Spleen (tissue), 11 donors: ENCODE measurements at regions not wholly inside any gene's neighbourhood (a gene's known extent, or its start where the extent isn't known, plus 50 kb on each side); places are given as distances from the start of the nearest gene placed in this dataset.

Experiments used
- DNase-seq: peaks from one replicate; pipeline ENCODE4 v3.0.0-alpha.2; 2020
- H3K27ac ChIP-seq, 8 donors: fragments of 200-600 bp; sonication (generic) in 7 of 8; 1 replicate in 4 of 8; 2 replicates in 4 of 8; pipeline versions ENCODE4 v1.5.0 to v1.8.0; 2016 to 2021; ENCODE audit warnings: inconsistent platforms in 4 of 8, mild to moderate bottlenecking in 4 of 8, moderate library complexity in 1 of 8
- H3K27me3 ChIP-seq, 7 donors: fragments of 200-600 bp; sonication (generic) in 6 of 7; replicated peaks in 1 of 7; 1 replicate in 4 of 7; 2 replicates in 3 of 7; pipeline versions ENCODE4 v1.5.0 to v1.8.0; 2016 to 2021; ENCODE audit warnings: inconsistent platforms in 3 of 7, mild to moderate bottlenecking in 1 of 7
- H3K36me3 ChIP-seq, 6 donors: fragments of 200-600 bp; sonication (generic) in 5 of 6; 1 replicate in 4 of 6; 2 replicates in 2 of 6; pipeline versions ENCODE4 v1.5.0 to v1.8.0; 2016 to 2021; ENCODE audit warnings: inconsistent platforms in 2 of 6
- H3K4me1 ChIP-seq, 6 donors: fragments of 200-600 bp; sonication (generic) in 5 of 6; 1 replicate in 3 of 6; 2 replicates in 3 of 6; pipeline versions ENCODE4 v1.5.0 to v1.8.0; 2016 to 2021; ENCODE audit warnings: inconsistent platforms in 3 of 6
- H3K4me3 ChIP-seq, 8 donors: fragments of 200-600 bp; sonication (generic) in 7 of 8; 1 replicate in 4 of 8; 2 replicates in 4 of 8; pipeline versions ENCODE4 v1.5.0 to v1.8.0; 2016 to 2021; ENCODE audit warnings: inconsistent platforms in 4 of 8, mild to moderate bottlenecking in 4 of 8, moderate library complexity in 2 of 8
- H3K9me3 ChIP-seq, 8 donors: fragments of 200-600 bp; sonication (generic) in 7 of 8; 1 replicate in 4 of 8; 2 replicates in 4 of 8; pipeline versions ENCODE4 v1.5.0 to v1.8.0; 2016 to 2021; ENCODE audit warnings: inconsistent platforms in 4 of 8
- CTCF ChIP-seq, 11 experiments: fragments of 200-600 bp in 7 of 11; fragments of 450-650 bp in 4 of 11; sonication (generic) in 4 of 11; IDR thresholded peaks in 8 of 11; conservative IDR thresholded peaks in 3 of 11; 1 replicate in 7 of 11; 2 replicates in 4 of 11; pipeline versions ENCODE4 v1.4.0 to v1.8.0; 2016 to 2021; ENCODE audit warnings: antibody characterized with exemption in 11 of 11, inconsistent platforms in 4 of 11, mild to moderate bottlenecking in 1 of 11
- POLR2A ChIP-seq, 3 donors: fragments of 450-650 bp; IDR thresholded peaks; one replicate each; pipeline ENCODE4 v1.5.1; 2017; ENCODE audit warnings: antibody characterized with exemption in 3 of 3, mild to moderate bottlenecking in 1 of 3
- POLR2AphosphoS5 ChIP-seq, 3 donors: sonication (generic); formaldehyde crosslinking; IDR thresholded peaks; one replicate each; pipeline ENCODE4 v1.5.1; 2017; ENCODE audit warnings: antibody characterized with exemption in 3 of 3
- WGBS, 5 donors: extraction: QIAGEN DNeasy Blood & Tissue Kit in 3 of 5; methylation state at CpG; one replicate each; pipeline versions ENCODE4 v1.1.5 to v1.1.7; 2013 to 2018; 5-methylcytosine and 5-hydroxymethylcytosine counted together
- intact Hi-C: fragments of 100-400 bp; cut with DNase I; formaldehyde crosslinking; loops from one replicate; pipeline ENCODE4 v1.15.0; 2023; ENCODE audit warnings: low total_unique reads
- donor health status: healthy with polysubstance abuse.
- donor health status: DM: no; HTN: no; CAD: no; lungs with moderate emphysema.
- donor health status: DM: no; HTN: no; CAD: no.
- donor health status: Bipolar disorder and iron deficiency.
- donor health status: healthy.
- donor health status: DM: no; HTN: no; CAD: no.
- donor health status: DM: yes; HTN: yes; CAD: no.

GRCh38 chr12:76240281-76240680, 107.9 kb downstream of the BBS10 start:
- Histone ChIP-seq H3K36me3 (no peaks in the 10 kb centered on the region), H3K4me1 (no peaks in the 10 kb centered on the region), H3K4me3 (no peak overlapping the region), H3K27me3 (no peaks in the 10 kb centered on the region), H3K9me3 (no peaks in the 10 kb centered on the region), H3K27ac (no peak overlapping the region)
- TF ChIP-seq POLR2AphosphoS5 (IDR thresholded peaks at IDR 0.05) (no peak), CTCF (IDR thresholded peaks at IDR 0.05 in 8 of 11, conservative IDR thresholded peaks at IDR 0.05 in 3 of 11) (no peak), POLR2A (IDR thresholded peaks at IDR 0.05) (no peak)
- intact Hi-C loops = no loop called here
- 82 to 88% (median 83%) methylated on average over 6 of the region's 6 CpGs for WGBS, 5 donors
- DNase-seq = no peak

- Histone ChIP-seq H3K36me3 (no peaks in the 10 kb centered on the region), H3K27ac (no peak overlapping the region), H3K4me3 (no peak overlapping the region), H3K9me3 (no peaks in the 10 kb centered on the region), H3K27me3 (no peaks in the 10 kb centered on the region), H3K4me1 (no peaks in the 10 kb centered on the region)
- intact Hi-C loops = no loop called here
- DNase-seq = no peak
- 83 to 90% (median 86%) methylated on average over 4 of the region's 4 CpGs for WGBS, 5 donors
- no peak for TF ChIP-seq CTCF (IDR thresholded peaks at IDR 0.05 in 8 of 11, conservative IDR thresholded peaks at IDR 0.05 in 3 of 11)
- no peak for TF ChIP-seq POLR2AphosphoS5 (IDR thresholded peaks at IDR 0.05)
- no peak for TF ChIP-seq POLR2A (IDR thresholded peaks at IDR 0.05)
Measured at GRCh38 chr12:76238688-76239087, 109.5 kb downstream of the BBS10 start.

GRCh38 chr12:76237086-76237701, 111.0 kb downstream of the BBS10 start:
- no peak for DNase-seq
- Histone ChIP-seq H3K27me3 (no peaks in the 10 kb centered on the region), H3K4me1 (no peaks in the 10 kb centered on the region), H3K4me3 (no peak overlapping the region), H3K9me3 (no peaks in the 10 kb centered on the region), H3K27ac (no peak overlapping the region), H3K36me3 (no peaks in the 10 kb centered on the region)
- no peak for TF ChIP-seq POLR2A (IDR thresholded peaks at IDR 0.05)
- TF ChIP-seq POLR2AphosphoS5 (IDR thresholded peaks at IDR 0.05) = no peak
- TF ChIP-seq CTCF (IDR thresholded peaks at IDR 0.05 in 8 of 11, conservative IDR thresholded peaks at IDR 0.05 in 3 of 11) = no peak
- intact Hi-C loops = no loop called here
- WGBS, 5 donors = 85 to 95% (median 89%) methylated on average over 7 of the region's 7 CpGs

- Histone ChIP-seq H3K27ac (no peak overlapping the region), H3K4me1 (no peaks in the 10 kb centered on the region), H3K9me3 (no peaks in the 10 kb centered on the region), H3K4me3 (no peak overlapping the region), H3K27me3 (no peaks in the 10 kb centered on the region), H3K36me3 (no peaks in the 10 kb centered on the region)
- DNase-seq = no peak
- intact Hi-C loops = no loop called here
- WGBS, 5 donors = 86 to 96% (median 93%) methylated on average over 7 of the region's 7 CpGs
- TF ChIP-seq CTCF (IDR thresholded peaks at IDR 0.05 in 8 of 11, conservative IDR thresholded peaks at IDR 0.05 in 3 of 11) = no peak
- no peak for TF ChIP-seq POLR2A (IDR thresholded peaks at IDR 0.05)
- TF ChIP-seq POLR2AphosphoS5 (IDR thresholded peaks at IDR 0.05) = no peak
Measured at GRCh38 chr12:76236640-76237039, 111.6 kb downstream of the BBS10 start.
